Breast epithelium (tissue), 4 donors: ENCODE measurements at regions not wholly inside any gene's neighbourhood (a gene's known extent, or its start where the extent isn't known, plus 50 kb on each side); places are given as distances from the start of the nearest gene placed in this dataset.

ENCODE experiments used
- DNase-seq, 2 donors: peaks; one replicate each; pipeline ENCODE4 v3.0.0-alpha.2; 2019; ENCODE audit warnings: low spot score in 2 of 2
- H3K27ac ChIP-seq, 2 donors: fragments of 200-600 bp; sonication (generic) in 1 of 2; one replicate each; pipeline ENCODE4 v1.5.1; 2016 to 2019; ENCODE audit warnings: mild to moderate bottlenecking in 1 of 2
- H3K27me3 ChIP-seq, 2 donors: fragments of 200-600 bp; sonication (generic) in 1 of 2; one replicate each; pipeline versions ENCODE4 v1.5.1 to v1.6.0; 2017 to 2019; ENCODE audit warnings: control low read depth in 1 of 2, mild to moderate bottlenecking in 1 of 2
- H3K36me3 ChIP-seq: fragments of 200-600 bp; one replicate; pipeline ENCODE4 v1.5.1; 2019
- H3K4me1 ChIP-seq, 2 donors: fragments of 200-600 bp; sonication (generic); one replicate each; pipeline ENCODE4 v1.5.1; 2016 to 2019; ENCODE audit warnings: control low read depth in 1 of 2
- H3K4me3 ChIP-seq, 3 donors: fragments of 200-600 bp; sonication (generic); 1 replicate in 2 of 3; 2 replicates in 1 of 3; pipeline ENCODE4 v1.5.1; 2016 to 2019; ENCODE audit warnings: mild to moderate bottlenecking in 3 of 3, moderate library complexity in 2 of 3
- H3K9me3 ChIP-seq, 2 donors: fragments of 200-600 bp; sonication (generic) in 1 of 2; one replicate each; pipeline ENCODE4 v1.5.1; 2016 to 2019; ENCODE audit warnings: control low read depth in 1 of 2
- CTCF ChIP-seq, 3 donors: fragments of 450-650 bp; IDR thresholded peaks; one replicate each; pipeline ENCODE4 v1.5.1; 2016 to 2017; ENCODE audit warnings: antibody characterized with exemption in 3 of 3, mild to moderate bottlenecking in 3 of 3, moderate library complexity in 3 of 3
- POLR2A ChIP-seq: fragments of 450-650 bp; IDR thresholded peaks from one replicate; pipeline ENCODE4 v1.6.1; 2016; ENCODE audit warnings: antibody characterized with exemption, mild to moderate bottlenecking, moderate library complexity
- POLR2AphosphoS5 ChIP-seq, 3 donors: sonication (generic); formaldehyde crosslinking; IDR thresholded peaks; one replicate each; pipeline ENCODE4 v1.6.1; 2017; ENCODE audit warnings: antibody characterized with exemption in 3 of 3
- intact Hi-C: fragments of 100-400 bp; cut with DNase I; formaldehyde crosslinking; loops from one replicate; pipeline ENCODE4 v1.15.1; 2023; ENCODE audit warnings: low total_unique reads

- no peak for DNase-seq
- Histone ChIP-seq H3K27me3 (no peaks in the 10 kb centered on the region), H3K4me1 (no peaks in the 10 kb centered on the region), H3K4me3 (no peak overlapping the region), H3K27ac (no peak overlapping the region), H3K9me3 (no peaks in the 10 kb centered on the region), H3K36me3 (no peaks in the 10 kb centered on the region)
- intact Hi-C loops: no loop called here
- TF ChIP-seq POLR2AphosphoS5 (IDR thresholded peaks at IDR 0.05) (no peak), POLR2A (no peak), CTCF (IDR thresholded peaks at IDR 0.05) (no peak)
Observed at GRCh38 chr1:68328490-68328889, 96.2 kb upstream of the WLS start.

DNA sequence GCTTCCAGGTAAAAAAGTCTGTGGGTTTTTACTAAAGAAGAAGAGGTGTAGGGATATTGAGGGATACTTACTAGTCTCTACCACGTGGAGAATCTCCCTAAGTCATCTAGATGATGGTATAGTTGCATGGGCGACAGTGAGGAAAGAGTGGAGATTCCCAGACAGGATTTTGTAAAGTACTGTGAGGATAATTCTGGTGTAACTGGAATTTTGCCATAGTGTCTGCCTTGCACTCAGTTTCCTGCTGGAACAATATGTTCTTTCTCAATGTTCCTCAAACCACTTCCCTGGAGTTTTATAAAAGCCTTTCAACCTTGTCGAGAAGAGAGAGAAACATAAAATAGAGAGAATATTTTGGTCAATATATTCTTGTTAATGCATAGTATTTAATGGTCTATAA lies 95.1 kb upstream of the WLS start:
- no peak for DNase-seq
- Histone ChIP-seq H3K36me3 (no peaks in the 10 kb centered on the region), H3K4me3 (no peak overlapping the region), H3K9me3 (no peaks in the 10 kb centered on the region), H3K27me3 (no peaks in the 10 kb centered on the region), H3K4me1 (no peaks in the 10 kb centered on the region), H3K27ac (no peak overlapping the region)
- intact Hi-C loops: no loop called here
- TF ChIP-seq POLR2A: no peak
- TF ChIP-seq POLR2AphosphoS5 (IDR thresholded peaks at IDR 0.05): no peak
- no peak for TF ChIP-seq CTCF (IDR thresholded peaks at IDR 0.05)

DNA sequence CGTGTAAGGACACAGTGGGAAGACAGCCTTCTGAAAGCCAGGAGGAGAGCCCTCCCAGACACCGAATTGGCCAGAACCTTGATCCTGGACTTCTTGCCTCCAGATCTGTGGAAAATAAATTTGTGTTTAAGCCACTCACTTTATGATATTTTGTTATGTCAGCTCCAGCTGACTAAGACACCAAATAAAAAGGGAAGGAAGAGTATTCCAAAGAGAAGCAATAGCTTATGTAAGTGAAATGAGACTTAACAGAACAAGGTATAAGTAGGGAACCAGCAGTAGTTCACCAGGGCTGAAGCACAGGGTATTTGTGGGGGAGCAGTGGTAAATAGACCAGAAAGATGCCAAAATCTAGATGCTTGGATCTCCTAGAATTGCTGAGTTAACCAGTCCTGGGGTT lies 94.2 kb upstream of the WLS start:
- Histone ChIP-seq H3K36me3 (no peaks in the 10 kb centered on the region), H3K9me3 (no peaks in the 10 kb centered on the region), H3K27ac (no peak overlapping the region), H3K27me3 (no peaks in the 10 kb centered on the region), H3K4me3 (no peak overlapping the region), H3K4me1 (no peaks in the 10 kb centered on the region)
- intact Hi-C loops: no loop called here
- DNase-seq: no peak
- TF ChIP-seq CTCF (IDR thresholded peaks at IDR 0.05) (no peak), POLR2A (no peak)

DNA sequence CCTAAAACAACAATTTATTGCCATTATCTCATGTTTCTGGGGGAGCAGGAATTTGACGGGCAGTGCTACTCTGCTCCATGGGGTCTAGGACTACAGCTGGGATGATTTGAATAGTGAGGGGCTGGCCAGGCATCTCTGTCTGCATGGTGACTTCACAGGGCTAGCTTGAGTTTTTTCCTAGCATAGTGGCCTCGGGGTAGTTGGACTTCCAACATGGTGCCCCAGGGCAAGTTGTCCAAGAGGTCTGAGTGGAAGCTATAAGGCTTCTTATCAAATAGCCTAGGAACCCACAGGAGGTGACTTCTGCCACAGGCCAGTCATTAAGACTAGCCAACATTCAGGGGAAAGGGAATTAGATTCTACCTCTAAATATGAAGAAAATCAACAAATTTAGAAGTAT lies 92.0 kb upstream of the WLS start:
- H3K4me3 ChIP-seq: no peak overlapping the region
- no peak overlapping the region for H3K27ac ChIP-seq
- H3K4me1 ChIP-seq: no peaks in the 10 kb centered on the region
- TF ChIP-seq POLR2AphosphoS5 (IDR thresholded peaks at IDR 0.05): no peak
- TF ChIP-seq CTCF (IDR thresholded peaks at IDR 0.05): no peak
- no peak for DNase-seq
- no peaks in the 10 kb centered on the region for H3K36me3 ChIP-seq
- no peaks in the 10 kb centered on the region for H3K27me3 ChIP-seq
- H3K9me3 ChIP-seq: no peaks in the 10 kb centered on the region
- intact Hi-C loops: no loop called here

DNA sequence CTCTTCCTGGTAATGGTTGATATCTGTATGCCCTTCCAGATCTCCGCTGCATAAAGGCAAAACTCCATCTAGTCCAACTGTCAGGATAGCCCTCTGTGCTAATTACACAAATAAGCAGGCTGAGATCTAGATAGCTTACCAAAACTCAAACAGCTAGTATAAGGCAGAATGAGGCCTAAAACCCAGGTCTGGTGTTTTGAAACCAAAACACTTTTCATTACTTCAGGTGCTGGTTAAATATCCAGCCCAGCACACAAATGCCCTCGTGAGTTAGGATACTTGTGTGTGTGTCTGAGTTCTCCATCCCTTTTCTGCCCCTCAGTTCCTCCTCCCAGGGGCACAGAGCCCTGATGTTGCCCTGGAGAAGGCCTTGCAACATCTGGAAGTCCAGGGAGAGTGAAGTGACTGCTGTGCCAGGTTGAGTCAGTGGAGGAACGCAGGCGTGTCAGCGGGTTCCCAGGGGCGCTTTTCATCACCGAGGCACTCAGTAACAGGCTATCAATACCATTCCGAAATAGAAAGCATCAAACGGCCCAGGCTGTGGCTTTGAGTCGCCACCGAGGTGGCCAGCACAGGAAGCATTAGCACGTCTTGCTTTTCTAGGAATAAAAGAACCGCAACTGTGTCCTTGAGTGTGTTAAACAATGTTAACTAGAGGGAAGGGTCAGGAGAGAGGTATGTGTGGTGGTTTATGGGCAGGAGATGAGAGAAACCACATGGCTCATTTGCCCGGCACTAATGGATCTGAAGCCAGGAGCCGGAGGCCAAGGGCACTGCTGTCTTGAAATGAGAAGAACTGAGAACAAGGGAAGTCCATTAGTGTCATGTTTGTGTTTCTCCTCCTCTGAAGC lies 90.7 kb upstream of the WLS start:
- no peaks in the 10 kb centered on the region for H3K27me3 ChIP-seq
- no peak for TF ChIP-seq CTCF (IDR thresholded peaks at IDR 0.05)
- peak in 1 of 3 donors; percentile 16 for TF ChIP-seq POLR2AphosphoS5 (IDR thresholded peaks at IDR 0.05)
- H3K4me1 ChIP-seq: no peaks in the 10 kb centered on the region
- no peaks in the 10 kb centered on the region for H3K36me3 ChIP-seq
- H3K27ac ChIP-seq: peak overlapping the region; percentile 20 to 40
- H3K4me3 ChIP-seq: no peak overlapping the region
- H3K9me3 ChIP-seq: no peaks in the 10 kb centered on the region
- intact Hi-C loops: no loop called here
- DNase-seq: peak in 1 of 2 donors; percentile 51
